ENCODE measurements at regions not wholly inside any gene's neighbourhood (a gene's known extent, or its start where the extent isn't known, plus 50 kb on each side); places are given as distances from the start of the nearest gene placed in this dataset.

- no peak overlapping the region for H3K4me3 ChIP-seq (ENCODE audit: low read depth, low read length)
- TF ChIP-seq CTCF (IDR thresholded peaks at IDR 0.05; ENCODE audit: low read depth, low read length), result no peak
- in situ Hi-C loops (cut with HindIII; ENCODE audit: low sequenced_read_pairs), result no loop called here
- peak; percentile 61 for DNase-seq (ENCODE audit: low read depth, low spot score)
Measured at GRCh38 chr6:22071270-22072041, 225.4 kb downstream of the PRL start.

GRCh38 chr6:22072949-22073348 lies 223.9 kb downstream of the PRL start:
- no peak for TF ChIP-seq CTCF (IDR thresholded peaks at IDR 0.05; ENCODE audit: low read depth, low read length)
- DNase-seq (ENCODE audit: low read depth, low spot score), result no peak
- in situ Hi-C loops (cut with HindIII; ENCODE audit: low sequenced_read_pairs), result no loop called here
- no peak overlapping the region for H3K4me3 ChIP-seq (ENCODE audit: low read depth, low read length)

- in situ Hi-C loops (cut with HindIII; ENCODE audit: low sequenced_read_pairs), result no loop called here
- no peak for TF ChIP-seq CTCF (IDR thresholded peaks at IDR 0.05; ENCODE audit: low read depth, low read length)
- no peak for DNase-seq (ENCODE audit: low read depth, low spot score)
- H3K4me3 ChIP-seq (ENCODE audit: low read depth, low read length), result no peak overlapping the region
Measured at GRCh38 chr6:22073516-22074198, 223.2 kb downstream of the PRL start.

- H3K4me3 ChIP-seq (ENCODE audit: low read depth, low read length), result no peak overlapping the region
- TF ChIP-seq CTCF (IDR thresholded peaks at IDR 0.05; ENCODE audit: low read depth, low read length), result no peak
- no peak for DNase-seq (ENCODE audit: low read depth, low spot score)
- in situ Hi-C loops (cut with HindIII; ENCODE audit: low sequenced_read_pairs), result no loop called here
Measured at GRCh38 chr6:22078288-22078687, 218.5 kb downstream of the PRL start.

- TF ChIP-seq CTCF (IDR thresholded peaks at IDR 0.05; ENCODE audit: low read depth, low read length), result no peak
- in situ Hi-C loops (cut with HindIII; ENCODE audit: low sequenced_read_pairs), result no loop called here
- DNase-seq (ENCODE audit: low read depth, low spot score), result peak; percentile 38
- H3K4me3 ChIP-seq (ENCODE audit: low read depth, low read length), result no peak overlapping the region
Measured at GRCh38 chr6:22078802-22079545, 217.9 kb downstream of the PRL start.

GRCh38 chr6:22079783-22080182 lies 217.1 kb downstream of the PRL start:
- H3K4me3 ChIP-seq (ENCODE audit: low read depth, low read length), result no peak overlapping the region
- peak; percentile 61 for DNase-seq (ENCODE audit: low read depth, low spot score)
- in situ Hi-C loops (cut with HindIII; ENCODE audit: low sequenced_read_pairs), result no loop called here
- no peak for TF ChIP-seq CTCF (IDR thresholded peaks at IDR 0.05; ENCODE audit: low read depth, low read length)
